ENCODE measurements at regions not wholly inside any gene's neighbourhood (a gene's known extent, or its start where the extent isn't known, plus 50 kb on each side); places are given as distances from the start of the nearest gene placed in this dataset.
"Not testable (repeated sequence)": the region's sequence is repeated elsewhere in the genome, so short reads cannot be mapped to it uniquely, and the experiment has no call there.

GRCh38 chrX:76821276-76821675 lies 393.8 kb downstream of the MAGEE1 start:
- no peaks in the 10 kb centered on the region for H3K79me2 ChIP-seq (ENCODE audit: low read length)

GRCh38 chrX:76827672-76828071 lies 400.2 kb downstream of the MAGEE1 start:
- Histone ChIP-seq H4K20me1 (ENCODE audit: insufficient read depth, low read length) (no peaks in the 10 kb centered on the region), H3K36me3 (replicated peaks; ENCODE audit: low read depth, low read length) (no peaks in the 10 kb centered on the region), H3K79me2 (ENCODE audit: low read length) (no peaks in the 10 kb centered on the region), H3K4me1 (ENCODE audit: low read length) (no peaks in the 10 kb centered on the region), H3K4me2 (ENCODE audit: low read length) (no peak overlapping the region), H3K9me3 (ENCODE audit: insufficient read depth, low read length) (no peaks in the 10 kb centered on the region), H2AFZ (ENCODE audit: low read depth, low read length) (no peak overlapping the region), H3K27ac (ENCODE audit: low read length) (no peak overlapping the region), H3K27me3 (ENCODE audit: low read depth, low read length) (no peaks in the 10 kb centered on the region), H3K9ac (ENCODE audit: low read length) (no peak overlapping the region), H3K4me3 (ENCODE audit: low read length) (no peak overlapping the region)
- TF ChIP-seq, protein P1, sequence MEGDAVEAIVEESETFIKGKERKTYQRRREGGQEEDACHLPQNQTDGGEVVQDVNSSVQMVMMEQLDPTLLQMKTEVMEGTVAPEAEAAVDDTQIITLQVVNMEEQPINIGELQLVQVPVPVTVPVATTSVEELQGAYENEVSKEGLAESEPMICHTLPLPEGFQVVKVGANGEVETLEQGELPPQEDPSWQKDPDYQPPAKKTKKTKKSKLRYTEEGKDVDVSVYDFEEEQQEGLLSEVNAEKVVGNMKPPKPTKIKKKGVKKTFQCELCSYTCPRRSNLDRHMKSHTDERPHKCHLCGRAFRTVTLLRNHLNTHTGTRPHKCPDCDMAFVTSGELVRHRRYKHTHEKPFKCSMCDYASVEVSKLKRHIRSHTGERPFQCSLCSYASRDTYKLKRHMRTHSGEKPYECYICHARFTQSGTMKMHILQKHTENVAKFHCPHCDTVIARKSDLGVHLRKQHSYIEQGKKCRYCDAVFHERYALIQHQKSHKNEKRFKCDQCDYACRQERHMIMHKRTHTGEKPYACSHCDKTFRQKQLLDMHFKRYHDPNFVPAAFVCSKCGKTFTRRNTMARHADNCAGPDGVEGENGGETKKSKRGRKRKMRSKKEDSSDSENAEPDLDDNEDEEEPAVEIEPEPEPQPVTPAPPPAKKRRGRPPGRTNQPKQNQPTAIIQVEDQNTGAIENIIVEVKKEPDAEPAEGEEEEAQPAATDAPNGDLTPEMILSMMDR (IDR thresholded peaks at IDR 0.05; ENCODE audit: low read depth, low read length): no peak
- no peak for TF ChIP-seq EZH2phosphoT487 (IDR thresholded peaks at IDR 0.05; ENCODE audit: low read depth)

More at GRCh38 chrX:76821276-76821675, 393.8 kb downstream of the MAGEE1 start:
- TF ChIP-seq EZH2phosphoT487 (IDR thresholded peaks at IDR 0.05; ENCODE audit: low read depth): no peak
- TF ChIP-seq, protein P1 (IDR thresholded peaks at IDR 0.05; ENCODE audit: low read depth, low read length): no peak
- Histone ChIP-seq H3K9me3 (ENCODE audit: insufficient read depth, low read length) (no peaks in the 10 kb centered on the region), H2AFZ (ENCODE audit: low read depth, low read length) (no peak overlapping the region), H3K4me2 (ENCODE audit: low read length) (no peak overlapping the region), H3K4me1 (ENCODE audit: low read length) (no peaks in the 10 kb centered on the region), H3K9ac (ENCODE audit: low read length) (no peak overlapping the region), H3K27me3 (ENCODE audit: low read depth, low read length) (no peaks in the 10 kb centered on the region), H3K27ac (ENCODE audit: low read length) (no peak overlapping the region), H4K20me1 (ENCODE audit: insufficient read depth, low read length) (no peaks in the 10 kb centered on the region), H3K36me3 (replicated peaks; ENCODE audit: low read depth, low read length) (no peaks in the 10 kb centered on the region), H3K4me3 (ENCODE audit: low read length) (no peak overlapping the region)

DNA sequence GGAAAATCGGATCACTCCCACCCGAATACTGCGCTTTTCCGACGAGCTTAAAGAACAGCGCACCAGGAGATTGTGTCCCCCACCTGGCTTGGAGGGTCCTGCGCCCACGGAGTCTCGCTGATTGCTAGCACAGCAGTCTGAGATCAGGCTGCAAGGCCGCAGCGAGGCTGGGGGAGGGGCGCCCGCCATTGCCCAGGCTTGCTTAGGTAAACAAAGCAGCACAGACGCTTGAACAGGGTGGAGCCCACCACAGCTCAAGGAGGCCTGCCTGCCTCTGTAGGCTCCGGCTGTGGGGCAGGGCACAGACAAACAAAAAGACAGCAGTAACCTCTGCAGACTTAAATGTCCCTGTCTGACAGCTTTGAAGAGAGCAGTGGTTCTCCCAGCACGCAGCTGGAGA lies 413.4 kb downstream of the MAGEE1 start:
- H3K9me3 ChIP-seq (ENCODE audit: insufficient read depth, low read length); H2AFZ ChIP-seq (ENCODE audit: low read depth, low read length); H3K4me3 ChIP-seq (ENCODE audit: low read length); H3K9ac ChIP-seq (ENCODE audit: low read length); H3K36me3 ChIP-seq (replicated peaks; ENCODE audit: low read depth, low read length); H3K4me2 ChIP-seq (ENCODE audit: low read length); H3K27me3 ChIP-seq (ENCODE audit: low read depth, low read length); H3K27ac ChIP-seq (ENCODE audit: low read length); H3K79me2 ChIP-seq (ENCODE audit: low read length); H4K20me1 ChIP-seq (ENCODE audit: insufficient read depth, low read length); H3K4me1 ChIP-seq (ENCODE audit: low read length): not testable (repeated sequence)

GRCh38 chrX:76850851-76851250 lies 423.3 kb downstream of the MAGEE1 start:
- TF ChIP-seq, protein P1 (IDR thresholded peaks at IDR 0.05; ENCODE audit: low read depth, low read length): peak; percentile 41
- TF ChIP-seq EZH2phosphoT487 (IDR thresholded peaks at IDR 0.05; ENCODE audit: low read depth): no peak
- H3K36me3 ChIP-seq (replicated peaks; ENCODE audit: low read depth, low read length): no peaks in the 10 kb centered on the region
- no peak overlapping the region for H3K9ac ChIP-seq (ENCODE audit: low read length)
- no peaks in the 10 kb centered on the region for H3K4me1 ChIP-seq (ENCODE audit: low read length)
- H3K4me3 ChIP-seq (ENCODE audit: low read length): no peak overlapping the region
- no peak overlapping the region for H3K27ac ChIP-seq (ENCODE audit: low read length)
- H2AFZ ChIP-seq (ENCODE audit: low read depth, low read length): no peak overlapping the region
- H3K4me2 ChIP-seq (ENCODE audit: low read length): no peak overlapping the region
- no peaks in the 10 kb centered on the region for H4K20me1 ChIP-seq (ENCODE audit: insufficient read depth, low read length)
- H3K9me3 ChIP-seq (ENCODE audit: insufficient read depth, low read length): no peaks in the 10 kb centered on the region
- no peaks in the 10 kb centered on the region for H3K79me2 ChIP-seq (ENCODE audit: low read length)
- H3K27me3 ChIP-seq (ENCODE audit: low read depth, low read length): no peaks in the 10 kb centered on the region

GRCh38 chrX:76862509-76862908 lies 435.0 kb downstream of the MAGEE1 start:
- Histone ChIP-seq H2AFZ (ENCODE audit: low read depth, low read length) (no peak overlapping the region), H3K9me3 (ENCODE audit: insufficient read depth, low read length) (no peaks in the 10 kb centered on the region), H3K79me2 (ENCODE audit: low read length) (no peaks in the 10 kb centered on the region), H3K27ac (ENCODE audit: low read length) (no peak overlapping the region), H3K4me1 (ENCODE audit: low read length) (no peaks in the 10 kb centered on the region; the same call in 1 of the 2 replicates), H3K36me3 (replicated peaks; ENCODE audit: low read depth, low read length) (no peaks in the 10 kb centered on the region), H3K4me2 (ENCODE audit: low read length) (no peak overlapping the region), H3K9ac (ENCODE audit: low read length) (no peak overlapping the region), H3K27me3 (ENCODE audit: low read depth, low read length) (no peaks in the 10 kb centered on the region), H4K20me1 (ENCODE audit: insufficient read depth, low read length) (no peaks in the 10 kb centered on the region), H3K4me3 (ENCODE audit: low read length) (no peak overlapping the region)
- TF ChIP-seq EZH2phosphoT487 (IDR thresholded peaks at IDR 0.05; ENCODE audit: low read depth): no peak
- TF ChIP-seq, protein P1 (IDR thresholded peaks at IDR 0.05; ENCODE audit: low read depth, low read length): no peak

Data from OCI-LY3 (cell line).